ENCODE measurements at regions not wholly inside any gene's neighbourhood (a gene's known extent, or its start where the extent isn't known, plus 50 kb on each side); places are given as distances from the start of the nearest gene placed in this dataset.

GRCh38 chrX:23228950-23229448 lies 105.7 kb upstream of the PTCHD1 start:
- TF ChIP-seq EZH2 (IDR thresholded peaks at IDR 0.05) = no peak
- TF ChIP-seq EGR1 (IDR thresholded peaks at IDR 0.05; ENCODE audit: low read depth) = no peak
- no peak for TF ChIP-seq ZFX (IDR thresholded peaks at IDR 0.05)
- TF ChIP-seq SRF (IDR thresholded peaks at IDR 0.05; ENCODE audit: low read depth) = no peak
- no peak for TF ChIP-seq ATF3 (IDR thresholded peaks at IDR 0.05)
- TF ChIP-seq SP1 (IDR thresholded peaks at IDR 0.05; ENCODE audit: low read depth) = no peak
- TF ChIP-seq CTCF (IDR thresholded peaks at IDR 0.05 in 2 of 3, conservative IDR thresholded peaks at IDR 0.05 in 1 of 3; ENCODE audit: borderline replicate concordance in 1 of 3, insufficient read depth in 1 of 3, low read depth in 2 of 3, low read length in 2 of 3) = no peak
- no peak for TF ChIP-seq YY1 (IDR thresholded peaks at IDR 0.05; ENCODE audit: extremely low read depth, insufficient replicate concordance, low read depth, low read length)
- TF ChIP-seq CBX3 (IDR thresholded peaks at IDR 0.05; ENCODE audit: low read depth) = no peak
- no peak for TF ChIP-seq CEBPB (IDR thresholded peaks at IDR 0.05; ENCODE audit: low read depth)
- no peak for TF ChIP-seq POLR2AphosphoS5 (IDR thresholded peaks at IDR 0.05; ENCODE audit: low read depth, low read length)
- no peak for TF ChIP-seq SIN3A (IDR thresholded peaks at IDR 0.05; ENCODE audit: low read depth)
- no peak for TF ChIP-seq RAD21 (IDR thresholded peaks at IDR 0.05; ENCODE audit: low read depth)
- TF ChIP-seq ELF1 (IDR thresholded peaks at IDR 0.05; ENCODE audit: borderline replicate concordance, low read depth) = no peak
- TF ChIP-seq ZNF274 (IDR thresholded peaks at IDR 0.05; ENCODE audit: low read depth, low read length) = no peak
- no peak for TF ChIP-seq JUND (IDR thresholded peaks at IDR 0.05)
- no peak overlapping the region for H3K4me3 ChIP-seq (replicated peaks in 1 of 2; ENCODE audit: low read depth in 1 of 2, low read length in 2 of 2)
- no peak overlapping the region for H3K4me2 ChIP-seq (ENCODE audit: low read length)
- DNase-seq (ENCODE audit: low read depth, low spot score) = no peak
- no peaks in the 10 kb centered on the region for H3K79me2 ChIP-seq (ENCODE audit: insufficient read depth, low read length)
- no peaks in the 10 kb centered on the region for H3K27me3 ChIP-seq (ENCODE audit: insufficient read depth, low read length)
- no peak overlapping the region for H3K9ac ChIP-seq (ENCODE audit: low read length)
- no peak overlapping the region for H2AFZ ChIP-seq (ENCODE audit: low read depth, low read length, poor library complexity, severe bottlenecking)
- no peak overlapping the region for H3K27ac ChIP-seq (ENCODE audit: low read depth, low read length)
- RAD21 ChIA-PET (ENCODE audit: low non-redundant PET in 1 of 2, low total read pairs in 2 of 2, uncharacterized antibody in 2 of 2, unreplicated experiment in 2 of 2) = no interaction called here
- no peaks in the 10 kb centered on the region for H3K9me2 ChIP-seq (ENCODE audit: insufficient read depth)
- BruUV-seq (replicated peaks) = no TSS peak
- intact Hi-C loops (cut with micrococcal nuclease) = no loop called here
- H3K4me1 ChIP-seq (ENCODE audit: control insufficient read depth in 1 of 2, insufficient read depth in 2 of 2, low read length in 2 of 2) = no peaks in the 10 kb centered on the region
- CTCF ChIA-PET = no interaction called here
- POLR2A ChIA-PET = no interaction called here
- H3K9me3 ChIP-seq (ENCODE audit: control insufficient read depth in 1 of 2, insufficient read depth in 1 of 2, low read depth in 1 of 2, low read length in 2 of 2) = no peaks in the 10 kb centered on the region
- H3K36me3 ChIP-seq (ENCODE audit: control insufficient read depth in 1 of 2, insufficient read depth in 2 of 2, low read length in 2 of 2) = no peaks in the 10 kb centered on the region
- H4K20me1 ChIP-seq (ENCODE audit: insufficient read depth) = no peaks in the 10 kb centered on the region
- no peak for ATAC-seq
